HFF-Myc (cell line): ENCODE measurements at regions not wholly inside any gene's neighbourhood (a gene's known extent, or its start where the extent isn't known, plus 50 kb on each side); places are given as distances from the start of the nearest gene placed in this dataset.

Experiments used
- DNase-seq: peaks from one replicate; pipeline ENCODE4 v3.0.0-alpha.2; 2011; ENCODE audit warnings: low read depth; ENCODE audit errors: extremely low read depth
- H3K4me3 ChIP-seq: replicated peaks from 2 replicates; pipeline ENCODE4 v1.5.1; 2011; ENCODE audit warnings: low read depth, mild to moderate bottlenecking, control low read depth, low read length
- CTCF ChIP-seq: IDR thresholded peaks from 2 replicates; pipeline ENCODE4 v1.5.1; 2012; ENCODE audit warnings: mild to moderate bottlenecking, low read depth, low read length, control low read depth; ENCODE audit errors: missing control alignments

GRCh38 chr21:17427157-17427556 is 85.7 kb upstream of the CXADR start:
- TF ChIP-seq CTCF: no peak
- no peak for DNase-seq
- no peak overlapping the region for H3K4me3 ChIP-seq

- no peak for DNase-seq
- no peak overlapping the region for H3K4me3 ChIP-seq
- TF ChIP-seq CTCF: no peak
Measured at GRCh38 chr21:17427831-17428483, 84.9 kb upstream of the CXADR start.

GRCh38 chr21:17428484-17428869 is 84.4 kb upstream of the CXADR start:
- no peak for TF ChIP-seq CTCF
- no peak overlapping the region for H3K4me3 ChIP-seq
- no peak for DNase-seq

- DNase-seq: no peak
- no peak overlapping the region for H3K4me3 ChIP-seq
- TF ChIP-seq CTCF: no peak
Measured at GRCh38 chr21:17428980-17429379, 83.9 kb upstream of the CXADR start.

GRCh38 chr21:17429936-17430335 is 82.9 kb upstream of the CXADR start:
- no peak overlapping the region for H3K4me3 ChIP-seq
- TF ChIP-seq CTCF: no peak
- DNase-seq: no peak

GRCh38 chr21:17432732-17433057 is 80.1 kb upstream of the CXADR start:
- no peak for DNase-seq
- no peak for TF ChIP-seq CTCF
- no peak overlapping the region for H3K4me3 ChIP-seq

GRCh38 chr21:17433730-17434129 is 79.1 kb upstream of the CXADR start:
- H3K4me3 ChIP-seq: no peak overlapping the region
- DNase-seq: no peak
- no peak for TF ChIP-seq CTCF
